Esophagus squamous epithelium (tissue), 5 donors: ENCODE measurements at regions not wholly inside any gene's neighbourhood (a gene's known extent, or its start where the extent isn't known, plus 50 kb on each side); places are given as distances from the start of the nearest gene placed in this dataset.

ENCODE experiments used
- DNase-seq: peaks from one replicate; lab custom pipeline; 2025; lab: John Stamatoyannopoulos, UW
- H3K27ac ChIP-seq, 4 donors: fragments of 200-600 bp; sonication (generic); one replicate each; pipeline ENCODE4 v1.5.1; 2016 to 2019; ENCODE audit warnings: mild to moderate bottlenecking in 1 of 4
- H3K27me3 ChIP-seq, 4 donors: fragments of 200-600 bp; sonication (generic); 1 replicate in 3 of 4; 2 replicates in 1 of 4; pipeline versions ENCODE4 v1.5.1 to v1.6.0; 2017 to 2021; ENCODE audit warnings: antibody characterized with exemption in 1 of 4
- H3K36me3 ChIP-seq, 3 donors: fragments of 200-600 bp; sonication (generic); one replicate each; pipeline ENCODE4 v1.5.1; 2016 to 2019
- H3K4me1 ChIP-seq, 3 donors: fragments of 200-600 bp; sonication (generic); one replicate each; pipeline ENCODE4 v1.5.1; 2017 to 2019
- H3K4me3 ChIP-seq, 4 donors: fragments of 200-600 bp; sonication (generic); 1 replicate in 3 of 4; 2 replicates in 1 of 4; pipeline ENCODE4 v1.5.1; 2016 to 2019; ENCODE audit warnings: mild to moderate bottlenecking in 2 of 4, moderate library complexity in 1 of 4
- H3K9me3 ChIP-seq, 3 donors: fragments of 200-600 bp; sonication (generic); one replicate each; pipeline ENCODE4 v1.5.1; 2016 to 2019
- POLR2A ChIP-seq, 4 donors: fragments of 450-650 bp; IDR thresholded peaks; one replicate each; pipeline ENCODE4 v1.6.1; 2017; ENCODE audit warnings: antibody characterized with exemption in 4 of 4, mild to moderate bottlenecking in 4 of 4, moderate library complexity in 3 of 4
- WGBS, 2 donors: methylation state at CpG; one replicate each; pipeline ENCODE4 v1.1.5; 2018; 5-methylcytosine and 5-hydroxymethylcytosine counted together
- intact Hi-C: fragments of 100-400 bp; cut with DNase I; formaldehyde crosslinking; loops from one replicate; pipeline ENCODE4 v1.15.0; 2022
- TF ChIP-seq, protein P1 (sequence below), 6 experiments: fragments of 450-650 bp in 4 of 6; fragments of 200-600 bp in 2 of 6; sonication (generic) in 2 of 6; IDR thresholded peaks; one replicate each; pipeline ENCODE4 v1.5.1; 2016 to 2019; ENCODE audit warnings: antibody characterized with exemption in 6 of 6, mild to moderate bottlenecking in 4 of 6, moderate library complexity in 4 of 6
- donor health status: DM: yes; HTN: yes; CAD: no.

DNA sequence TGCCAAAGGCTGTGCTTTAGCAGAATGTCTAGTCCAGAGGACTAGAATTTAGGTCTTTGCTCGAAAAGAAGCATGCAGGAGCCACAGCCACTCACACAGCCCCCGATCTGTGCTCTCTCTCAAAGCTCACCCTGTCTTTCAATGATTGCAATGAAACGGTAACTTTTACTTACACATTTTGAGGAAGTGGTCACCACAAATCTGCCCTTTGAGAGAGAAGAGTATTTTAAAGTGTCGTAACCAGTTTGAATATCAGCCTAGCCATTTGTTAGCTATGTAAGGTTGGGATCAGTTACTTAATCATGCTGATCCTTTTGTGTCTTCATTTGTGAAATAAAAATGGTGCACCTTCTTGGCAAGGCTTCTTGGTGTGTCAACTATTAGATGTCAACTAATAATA lies 209.0 kb downstream of the TFAP2A start:
- H3K27ac ChIP-seq: no peak overlapping the region
- intact Hi-C loops: no loop called here
- H3K4me3 ChIP-seq: no peak overlapping the region
- TF ChIP-seq, protein P1, sequence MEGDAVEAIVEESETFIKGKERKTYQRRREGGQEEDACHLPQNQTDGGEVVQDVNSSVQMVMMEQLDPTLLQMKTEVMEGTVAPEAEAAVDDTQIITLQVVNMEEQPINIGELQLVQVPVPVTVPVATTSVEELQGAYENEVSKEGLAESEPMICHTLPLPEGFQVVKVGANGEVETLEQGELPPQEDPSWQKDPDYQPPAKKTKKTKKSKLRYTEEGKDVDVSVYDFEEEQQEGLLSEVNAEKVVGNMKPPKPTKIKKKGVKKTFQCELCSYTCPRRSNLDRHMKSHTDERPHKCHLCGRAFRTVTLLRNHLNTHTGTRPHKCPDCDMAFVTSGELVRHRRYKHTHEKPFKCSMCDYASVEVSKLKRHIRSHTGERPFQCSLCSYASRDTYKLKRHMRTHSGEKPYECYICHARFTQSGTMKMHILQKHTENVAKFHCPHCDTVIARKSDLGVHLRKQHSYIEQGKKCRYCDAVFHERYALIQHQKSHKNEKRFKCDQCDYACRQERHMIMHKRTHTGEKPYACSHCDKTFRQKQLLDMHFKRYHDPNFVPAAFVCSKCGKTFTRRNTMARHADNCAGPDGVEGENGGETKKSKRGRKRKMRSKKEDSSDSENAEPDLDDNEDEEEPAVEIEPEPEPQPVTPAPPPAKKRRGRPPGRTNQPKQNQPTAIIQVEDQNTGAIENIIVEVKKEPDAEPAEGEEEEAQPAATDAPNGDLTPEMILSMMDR (IDR thresholded peaks at IDR 0.05): no peak
- no peak for TF ChIP-seq POLR2A (IDR thresholded peaks at IDR 0.05)
- DNase-seq: no peak
- 63 to 66% methylated on average over 4 of the region's 4 CpGs for WGBS, 2 donors
- no peaks in the 10 kb centered on the region for H3K27me3 ChIP-seq
- no peaks in the 10 kb centered on the region for H3K9me3 ChIP-seq
- H3K4me1 ChIP-seq: peaks cover 0 to 3% (median 0%) of the 10 kb centered on the region in 3 donors
- no peaks in the 10 kb centered on the region for H3K36me3 ChIP-seq

GRCh38 chr6:10205120-10205519 lies 209.8 kb downstream of the TFAP2A start:
- Histone ChIP-seq H3K27ac (no peak overlapping the region), H3K4me3 (no peak overlapping the region), H3K9me3 (no peaks in the 10 kb centered on the region), H3K4me1 (peaks cover 0 to 3% (median 0%) of the 10 kb centered on the region in 3 donors), H3K36me3 (no peaks in the 10 kb centered on the region), H3K27me3 (no peaks in the 10 kb centered on the region)
- DNase-seq: no peak
- intact Hi-C loops: no loop called here
- no peak for TF ChIP-seq POLR2A (IDR thresholded peaks at IDR 0.05)
- TF ChIP-seq, protein P1 (IDR thresholded peaks at IDR 0.05): no peak
- 6 to 14% methylated on average over 3 of the region's 3 CpGs for WGBS, 2 donors

- no peak overlapping the region for H3K4me3 ChIP-seq
- WGBS, 2 donors: 59 to 71% methylated on average over 1 of the region's 1 CpG
- H3K27ac ChIP-seq: no peak overlapping the region
- intact Hi-C loops: no loop called here
- no peak for TF ChIP-seq POLR2A (IDR thresholded peaks at IDR 0.05)
- TF ChIP-seq, protein P1 (IDR thresholded peaks at IDR 0.05): no peak
- H3K27me3 ChIP-seq: no peaks in the 10 kb centered on the region
- no peak for DNase-seq
- H3K9me3 ChIP-seq: no peaks in the 10 kb centered on the region
- no peaks in the 10 kb centered on the region for H3K36me3 ChIP-seq
- H3K4me1 ChIP-seq: peaks cover 0 to 3% (median 0%) of the 10 kb centered on the region in 3 donors
These were observed 211.2 kb downstream of the TFAP2A start for GRCh38 chr6:10203651-10204050.

DNA sequence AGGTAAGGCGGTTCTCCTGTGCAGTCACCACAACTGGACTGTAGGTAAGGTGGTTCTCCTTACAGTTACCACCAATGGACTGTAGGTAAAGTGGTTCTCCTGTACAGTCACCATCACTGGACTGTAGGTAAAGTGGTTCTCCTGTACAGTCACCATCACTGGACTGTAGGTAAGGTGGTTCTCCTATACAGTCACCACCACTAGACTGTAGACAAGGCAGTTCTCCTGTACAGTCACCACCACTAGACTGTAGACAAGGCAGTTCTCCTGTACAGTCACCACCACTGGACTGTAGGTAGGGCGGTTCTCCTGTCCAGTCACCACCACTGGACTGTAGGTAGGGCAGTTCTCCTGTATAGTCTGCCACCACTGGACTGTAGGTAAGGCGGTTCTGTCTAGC lies 212.3 kb downstream of the TFAP2A start:
- no peak overlapping the region for H3K4me3 ChIP-seq
- 97% methylated on average over 3 of the region's 3 CpGs; no CpG with 5 or more reads in 1 of the 2 donors for WGBS, 2 donors

GRCh38 chr6:10201606-10202510 lies 213.0 kb downstream of the TFAP2A start:
- no peak for DNase-seq
- Histone ChIP-seq H3K27me3 (no peaks in the 10 kb centered on the region), H3K4me1 (peaks cover 0 to 3% (median 0%) of the 10 kb centered on the region in 3 donors), H3K4me3 (no peak overlapping the region), H3K27ac (no peak overlapping the region), H3K9me3 (no peaks in the 10 kb centered on the region), H3K36me3 (no peaks in the 10 kb centered on the region)
- intact Hi-C loops: no loop called here
- no peak for TF ChIP-seq POLR2A (IDR thresholded peaks at IDR 0.05)
- TF ChIP-seq, protein P1 (IDR thresholded peaks at IDR 0.05): no peak
- WGBS, 2 donors: 72 to 88% methylated on average over 7 to 8 of the region's 8 CpGs

More for the DNA sequence above, 212.3 kb downstream of the TFAP2A start:
- intact Hi-C loops: no loop called here
- no peaks in the 10 kb centered on the region for H3K27me3 ChIP-seq
- H3K4me1 ChIP-seq: peaks cover 0 to 3% (median 0%) of the 10 kb centered on the region in 3 donors
- TF ChIP-seq, protein P1 (IDR thresholded peaks at IDR 0.05): no peak
- no peak for TF ChIP-seq POLR2A (IDR thresholded peaks at IDR 0.05)
- no peak for DNase-seq
- H3K27ac ChIP-seq: no peak overlapping the region
- H3K9me3 ChIP-seq: no peaks in the 10 kb centered on the region
- no peaks in the 10 kb centered on the region for H3K36me3 ChIP-seq
